H1 (cell line): ENCODE measurements at regions not wholly inside any gene's neighbourhood (a gene's known extent, or its start where the extent isn't known, plus 50 kb on each side); places are given as distances from the start of the nearest gene placed in this dataset.

ENCODE experiments used
- ASH2L ChIP-seq: fragments of 200-600, 300-600 bp; sonication (generic); IDR thresholded peaks from one replicate; pipeline ENCODE4 v1.7.1; 2017; ENCODE audit warnings: low read length
- GTF2F1 ChIP-seq: IDR thresholded peaks from 2 replicates; pipeline ENCODE4 v1.6.1; 2012; ENCODE audit warnings: low read depth, low read length, improper control_type of control experiment, borderline replicate concordance
- JUND ChIP-seq: IDR thresholded peaks from 2 replicates; pipeline ENCODE4 v1.6.1; 2011; ENCODE audit warnings: mild to moderate bottlenecking, improper control_type of control experiment, low read length
- POLR2A ChIP-seq, 2 experiments: IDR thresholded peaks; 1 replicate in 1 of 2; 2 replicates in 1 of 2; pipeline ENCODE4 v1.6.1; 2011; ENCODE audit warnings: low read depth in 2 of 2, low read length in 2 of 2, mild to moderate bottlenecking in 2 of 2; ENCODE audit errors: control extremely low read depth in 1 of 2
- POLR2AphosphoS5 ChIP-seq: IDR thresholded peaks from 2 replicates; pipeline ENCODE4 v1.6.1; 2011; ENCODE audit warnings: low read depth, low read length
- SP1 ChIP-seq: IDR thresholded peaks from 2 replicates; pipeline ENCODE4 v1.6.1; 2011; ENCODE audit warnings: low read depth, low read length

DNA sequence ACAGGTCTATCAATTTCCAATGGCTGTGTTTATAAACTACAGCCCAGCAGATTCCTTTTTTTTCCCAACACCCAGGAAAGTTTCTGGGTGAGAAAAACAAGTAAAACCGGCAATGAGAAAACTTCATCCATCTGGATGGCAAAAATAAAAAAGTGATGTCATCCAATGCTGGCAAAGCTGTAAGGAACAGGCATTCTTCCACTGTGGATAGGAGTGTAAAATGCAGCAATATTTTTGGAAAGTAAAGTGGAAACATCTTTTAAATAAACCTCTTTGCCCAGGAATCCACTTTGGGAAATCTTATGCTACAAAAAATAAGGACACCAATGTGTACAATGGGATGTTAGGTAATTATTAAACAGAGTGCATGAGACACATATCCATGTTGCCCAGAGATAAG lies 102.1 kb upstream of the NT5E start:
- TF ChIP-seq GTF2F1 (no peak), POLR2AphosphoS5 (no peak), ASH2L (no peak), JUND (no peak), SP1 (no peak), POLR2A (IDR thresholded peaks at IDR 0.05; ENCODE audit: control extremely low read depth in 1 of 2, low read depth in 2 of 2, low read length in 2 of 2) (no peak)
